GM23338 (cell line): ENCODE measurements at regions not wholly inside any gene's neighbourhood (a gene's known extent, or its start where the extent isn't known, plus 50 kb on each side); places are given as distances from the start of the nearest gene placed in this dataset.

ENCODE experiments used
- ATAC-seq: fragments of 200-7000 bp; cut with Tn5 transposase; 3 replicates; pipeline ENCODE4 v1.9.1; 2020
- DNase-seq: peaks from one replicate; pipeline ENCODE4 v3.0.0-alpha.2; 2015; ENCODE audit warnings: low spot score
- H2AFZ ChIP-seq: fragments of 200-600 bp; sonication (generic); 2 replicates; pipeline ENCODE4 v1.8.0; 2016; ENCODE audit warnings: antibody characterized with exemption, mild to moderate bottlenecking, moderate library complexity
- H3F3A ChIP-seq: fragments of 200-600 bp; sonication (generic); replicated peaks from 2 replicates; pipeline ENCODE4 v1.8.0; 2017; ENCODE audit warnings: antibody characterized with exemption, mixed run types, low read depth
- H3K27ac ChIP-seq: fragments of 200-600 bp; sonication (generic); 2 replicates; pipeline ENCODE4 v1.6.1; 2016; ENCODE audit warnings: low read depth
- H3K27me3 ChIP-seq: fragments of 200-600 bp; sonication (generic); 2 replicates; pipeline ENCODE4 v1.8.0; 2016; ENCODE audit warnings: mild to moderate bottlenecking, mixed run types, moderate library complexity; ENCODE audit not compliant: insufficient read depth
- H3K36me3 ChIP-seq: fragments of 200-600 bp; sonication (generic); 2 replicates; pipeline ENCODE4 v1.8.0; 2016; ENCODE audit warnings: mild to moderate bottlenecking; ENCODE audit not compliant: insufficient read depth
- H3K4me1 ChIP-seq: fragments of 200-600 bp; sonication (generic); 2 replicates; pipeline ENCODE4 v1.8.0; 2016; ENCODE audit warnings: mild to moderate bottlenecking, moderate library complexity; ENCODE audit not compliant: insufficient read depth
- H3K4me2 ChIP-seq: fragments of 200-600 bp; sonication (generic); 2 replicates; pipeline ENCODE4 v1.7.1; 2017; ENCODE audit warnings: mixed run types
- H3K4me3 ChIP-seq: fragments of 200-600 bp; sonication (generic); 2 replicates; pipeline ENCODE4 v1.6.1; 2016; ENCODE audit warnings: mixed run types
- H3K79me2 ChIP-seq: fragments of 200-600 bp; sonication (generic); replicated peaks from 2 replicates; pipeline ENCODE4 v1.8.0; 2017; ENCODE audit warnings: mild to moderate bottlenecking; ENCODE audit not compliant: insufficient read depth
- H3K9me2 ChIP-seq: fragments of 200-600 bp; sonication (generic); 2 replicates; pipeline ENCODE4 v1.8.0; 2017; ENCODE audit not compliant: insufficient read depth
- H4K20me1 ChIP-seq: fragments of 200-600 bp; sonication (generic); replicated peaks from 2 replicates; pipeline ENCODE4 v1.8.0; 2017; ENCODE audit warnings: mild to moderate bottlenecking; ENCODE audit not compliant: insufficient read depth
- H3K27ac Mint-ChIP-seq: 2 replicates; pipeline ENCODE4 v1.8.0; 2020; ENCODE audit warnings: inconsistent platforms, mild to moderate bottlenecking, moderate library complexity, mixed read lengths
- H3K27me3 Mint-ChIP-seq: 3 replicates; pipeline ENCODE4 v1.8.0; 2022; ENCODE audit warnings: low read depth, mild to moderate bottlenecking, moderate library complexity, mixed read lengths, inconsistent platforms; ENCODE audit not compliant: insufficient read depth, poor library complexity
- H3K36me3 Mint-ChIP-seq: 3 replicates; pipeline ENCODE4 v1.8.0; 2021; ENCODE audit warnings: low read depth, mild to moderate bottlenecking, inconsistent platforms, moderate library complexity, mixed read lengths
- H3K4me1 Mint-ChIP-seq: 3 replicates; pipeline ENCODE4 v1.8.0; 2020; ENCODE audit warnings: mild to moderate bottlenecking, inconsistent platforms, mixed read lengths
- H3K4me3 Mint-ChIP-seq: 3 replicates; pipeline ENCODE4 v1.8.0; 2021; ENCODE audit warnings: moderate library complexity, mild to moderate bottlenecking, inconsistent platforms, mixed read lengths
- H3K9me3 Mint-ChIP-seq: 3 replicates; pipeline ENCODE4 v1.8.0; 2020; ENCODE audit warnings: moderate library complexity, mild to moderate bottlenecking, inconsistent platforms, mixed read lengths
- CREB1 ChIP-seq: fragments of 250-450 bp; sonication (Bioruptor Pico); IDR thresholded peaks from 2 replicates; pipeline ENCODE4 v1.5.0; 2020; ENCODE audit warnings: low read depth, mild to moderate bottlenecking, moderate library complexity
- EZH2 ChIP-seq: fragments of 200-600 bp; sonication (generic); IDR thresholded peaks from one replicate; pipeline ENCODE4 v1.8.0; 2017; ENCODE audit warnings: antibody characterized with exemption, mild to moderate bottlenecking, low read depth; ENCODE audit not compliant: unreplicated experiment
- EZH2phosphoT487 ChIP-seq: fragments of 200-600 bp; sonication (generic); IDR thresholded peaks from one replicate; pipeline ENCODE4 v1.8.1; 2018; ENCODE audit warnings: antibody characterized with exemption; ENCODE audit not compliant: unreplicated experiment
- JUNB ChIP-seq: IDR thresholded peaks from one replicate; pipeline ENCODE4 v1.6.1; 2016; ENCODE audit warnings: antibody characterized with exemption; ENCODE audit not compliant: unreplicated experiment
- NANOG ChIP-seq: IDR thresholded peaks from 2 replicates; pipeline ENCODE4 v1.6.1; 2016; ENCODE audit warnings: antibody characterized with exemption, borderline replicate concordance
- POLR2AphosphoS5 ChIP-seq: IDR thresholded peaks from 2 replicates; pipeline ENCODE4 v1.6.1; 2016; ENCODE audit warnings: antibody characterized with exemption, low read depth
- ZNF114 ChIP-seq: fragments of 250-450 bp; sonication (Bioruptor Pico); IDR thresholded peaks from 2 replicates; pipeline ENCODE4 v1.5.0; 2020; ENCODE audit warnings: mild to moderate bottlenecking, moderate library complexity
- ZNF331 ChIP-seq: fragments of 250-450 bp; sonication (Bioruptor Pico); IDR thresholded peaks from 2 replicates; pipeline ENCODE4 v1.5.0; 2020; ENCODE audit warnings: low read depth, mild to moderate bottlenecking, moderate library complexity
- ZNF462 ChIP-seq: fragments of 250-450 bp; sonication (Bioruptor Pico); IDR thresholded peaks from 2 replicates; pipeline ENCODE4 v1.5.0; 2020; ENCODE audit warnings: mild to moderate bottlenecking, moderate library complexity
- TF ChIP-seq, protein P1 (sequence below): IDR thresholded peaks from 2 replicates; pipeline ENCODE4 v1.6.1; 2016; ENCODE audit warnings: antibody characterized with exemption
- TF ChIP-seq, protein P2 (sequence below): IDR thresholded peaks from one replicate; pipeline ENCODE4 v1.6.1; 2018; ENCODE audit warnings: antibody characterized with exemption; ENCODE audit not compliant: unreplicated experiment

- Histone ChIP-seq H3K4me2 (no peak overlapping the region), H3K27me3 (no peaks in the 10 kb centered on the region), H3K9me2 (peaks cover 16% of the 10 kb centered on the region; the same call in 1 of the 2 replicates), H3K36me3 (no peaks in the 10 kb centered on the region), H3K27ac (no peak overlapping the region), H3K4me3 (no peak overlapping the region), H2AFZ (no peak overlapping the region), H3F3A (no peaks in the 10 kb centered on the region), H4K20me1 (no peaks in the 10 kb centered on the region), H3K4me1 (no peaks in the 10 kb centered on the region), H3K79me2 (no peaks in the 10 kb centered on the region)
- H3K27me3 Mint-ChIP-seq: peaks cover 4% of the 10 kb centered on the region
- no peak overlapping the region for H3K27ac Mint-ChIP-seq
- no peaks in the 10 kb centered on the region for H3K36me3 Mint-ChIP-seq
- H3K4me1 Mint-ChIP-seq: no peaks in the 10 kb centered on the region
- H3K9me3 Mint-ChIP-seq: peaks cover 3% of the 10 kb centered on the region
- ATAC-seq: no peak
- H3K4me3 Mint-ChIP-seq: no peak overlapping the region
- DNase-seq: no peak
- TF ChIP-seq POLR2AphosphoS5 (no peak), NANOG (no peak)
Observed at GRCh38 chr4:18669390-18669789, 647.8 kb upstream of the LCORL start.

DNA sequence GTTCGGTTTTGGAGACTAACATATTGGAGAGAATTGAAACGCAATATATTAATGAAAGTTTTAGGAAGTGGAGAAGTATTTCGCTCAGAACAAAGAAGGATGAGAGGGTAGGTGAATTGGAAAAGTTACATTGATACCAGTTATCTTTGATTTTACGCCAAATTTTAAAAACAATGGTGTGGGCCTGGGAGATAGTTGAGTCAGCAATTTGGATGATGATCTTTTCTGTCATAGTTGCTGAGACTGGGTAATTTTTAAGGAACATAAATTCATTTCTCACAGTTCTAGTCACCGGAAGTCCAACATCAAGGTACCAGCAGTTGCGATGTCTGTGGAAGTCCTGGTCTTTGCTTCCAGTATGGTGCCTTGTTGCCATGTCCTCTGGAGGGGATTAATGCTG lies 644.8 kb upstream of the LCORL start:
- H3K36me3 Mint-ChIP-seq: no peaks in the 10 kb centered on the region
- H3K27ac Mint-ChIP-seq: no peak overlapping the region
- Histone ChIP-seq H3K4me1 (no peaks in the 10 kb centered on the region), H3K4me2 (no peak overlapping the region), H3K27ac (no peak overlapping the region), H3K79me2 (no peaks in the 10 kb centered on the region), H3K27me3 (no peaks in the 10 kb centered on the region), H4K20me1 (no peaks in the 10 kb centered on the region), H3F3A (no peaks in the 10 kb centered on the region), H3K36me3 (no peaks in the 10 kb centered on the region), H2AFZ (no peak overlapping the region), H3K4me3 (no peak overlapping the region), H3K9me2 (peaks cover 23% of the 10 kb centered on the region; the same call in 1 of the 2 replicates)
- no peak for ATAC-seq
- no peaks in the 10 kb centered on the region for H3K4me1 Mint-ChIP-seq
- DNase-seq: no peak
- H3K27me3 Mint-ChIP-seq: no peaks in the 10 kb centered on the region
- H3K9me3 Mint-ChIP-seq: peaks cover 3% of the 10 kb centered on the region
- no peak overlapping the region for H3K4me3 Mint-ChIP-seq
- TF ChIP-seq JUNB (no peak), POLR2AphosphoS5 (no peak), ZNF114 (CRISPR knock-in tag) (no peak), ZNF462 (CRISPR knock-in tag) (no peak), ZNF331 (CRISPR knock-in tag) (no peak), EZH2 (no peak), CREB1 (CRISPR knock-in tag) (no peak), EZH2phosphoT487 (no peak)
- TF ChIP-seq, protein P1, sequence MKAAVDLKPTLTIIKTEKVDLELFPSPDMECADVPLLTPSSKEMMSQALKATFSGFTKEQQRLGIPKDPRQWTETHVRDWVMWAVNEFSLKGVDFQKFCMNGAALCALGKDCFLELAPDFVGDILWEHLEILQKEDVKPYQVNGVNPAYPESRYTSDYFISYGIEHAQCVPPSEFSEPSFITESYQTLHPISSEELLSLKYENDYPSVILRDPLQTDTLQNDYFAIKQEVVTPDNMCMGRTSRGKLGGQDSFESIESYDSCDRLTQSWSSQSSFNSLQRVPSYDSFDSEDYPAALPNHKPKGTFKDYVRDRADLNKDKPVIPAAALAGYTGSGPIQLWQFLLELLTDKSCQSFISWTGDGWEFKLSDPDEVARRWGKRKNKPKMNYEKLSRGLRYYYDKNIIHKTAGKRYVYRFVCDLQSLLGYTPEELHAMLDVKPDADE: no peak
- TF ChIP-seq, protein P2, sequence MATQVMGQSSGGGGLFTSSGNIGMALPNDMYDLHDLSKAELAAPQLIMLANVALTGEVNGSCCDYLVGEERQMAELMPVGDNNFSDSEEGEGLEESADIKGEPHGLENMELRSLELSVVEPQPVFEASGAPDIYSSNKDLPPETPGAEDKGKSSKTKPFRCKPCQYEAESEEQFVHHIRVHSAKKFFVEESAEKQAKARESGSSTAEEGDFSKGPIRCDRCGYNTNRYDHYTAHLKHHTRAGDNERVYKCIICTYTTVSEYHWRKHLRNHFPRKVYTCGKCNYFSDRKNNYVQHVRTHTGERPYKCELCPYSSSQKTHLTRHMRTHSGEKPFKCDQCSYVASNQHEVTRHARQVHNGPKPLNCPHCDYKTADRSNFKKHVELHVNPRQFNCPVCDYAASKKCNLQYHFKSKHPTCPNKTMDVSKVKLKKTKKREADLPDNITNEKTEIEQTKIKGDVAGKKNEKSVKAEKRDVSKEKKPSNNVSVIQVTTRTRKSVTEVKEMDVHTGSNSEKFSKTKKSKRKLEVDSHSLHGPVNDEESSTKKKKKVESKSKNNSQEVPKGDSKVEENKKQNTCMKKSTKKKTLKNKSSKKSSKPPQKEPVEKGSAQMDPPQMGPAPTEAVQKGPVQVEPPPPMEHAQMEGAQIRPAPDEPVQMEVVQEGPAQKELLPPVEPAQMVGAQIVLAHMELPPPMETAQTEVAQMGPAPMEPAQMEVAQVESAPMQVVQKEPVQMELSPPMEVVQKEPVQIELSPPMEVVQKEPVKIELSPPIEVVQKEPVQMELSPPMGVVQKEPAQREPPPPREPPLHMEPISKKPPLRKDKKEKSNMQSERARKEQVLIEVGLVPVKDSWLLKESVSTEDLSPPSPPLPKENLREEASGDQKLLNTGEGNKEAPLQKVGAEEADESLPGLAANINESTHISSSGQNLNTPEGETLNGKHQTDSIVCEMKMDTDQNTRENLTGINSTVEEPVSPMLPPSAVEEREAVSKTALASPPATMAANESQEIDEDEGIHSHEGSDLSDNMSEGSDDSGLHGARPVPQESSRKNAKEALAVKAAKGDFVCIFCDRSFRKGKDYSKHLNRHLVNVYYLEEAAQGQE: no peak
